Epithelial cell of esophagus (primary cell): ENCODE measurements at regions not wholly inside any gene's neighbourhood (a gene's known extent, or its start where the extent isn't known, plus 50 kb on each side); places are given as distances from the start of the nearest gene placed in this dataset.

Source experiments
- DNase-seq: peaks from one replicate; pipeline ENCODE4 v3.0.0; 2010; ENCODE audit warnings: low read depth
- H3K4me3 ChIP-seq: 2 replicates; pipeline ENCODE4 v1.5.1; 2011; ENCODE audit warnings: mild to moderate bottlenecking, low read length, control low read depth
- CTCF ChIP-seq: IDR thresholded peaks from 2 replicates; pipeline ENCODE4 v1.5.1; 2011; ENCODE audit warnings: low read depth, mild to moderate bottlenecking, low read length, control low read depth, inconsistent platforms; ENCODE audit not compliant: insufficient read depth; ENCODE audit errors: missing control alignments

- no peak overlapping the region for H3K4me3 ChIP-seq
- no peak for TF ChIP-seq CTCF
- DNase-seq, result no peak
These were observed 742.2 kb upstream of the LRRC4C start for GRCh38 chr11:42201603-42202148.

- DNase-seq, result no peak
- no peak for TF ChIP-seq CTCF
- no peak overlapping the region for H3K4me3 ChIP-seq
These were observed 746.1 kb upstream of the LRRC4C start for GRCh38 chr11:42205518-42205917.

DNA sequence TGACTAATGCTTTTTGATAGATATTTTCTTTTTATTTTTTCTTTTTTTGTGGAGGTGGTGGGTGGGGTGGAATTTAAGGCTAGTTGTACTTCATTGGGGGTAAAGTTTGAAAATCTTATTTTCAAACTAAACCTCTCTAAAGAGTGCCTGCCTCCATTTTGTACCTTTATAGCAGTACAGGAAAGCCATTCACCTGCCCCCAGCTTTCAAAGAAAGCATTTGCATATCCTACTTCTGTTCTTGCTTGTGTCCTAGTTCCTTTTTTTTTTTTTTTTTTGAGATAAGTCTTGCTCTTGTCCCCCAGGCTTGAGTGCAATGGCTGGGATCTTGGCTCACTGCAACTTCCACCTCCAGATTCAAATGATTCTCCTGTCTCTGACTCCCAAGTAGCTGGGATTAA lies 766.2 kb upstream of the LRRC4C start:
- H3K4me3 ChIP-seq, result no peak overlapping the region
- no peak for DNase-seq
- TF ChIP-seq CTCF, result no peak

DNA sequence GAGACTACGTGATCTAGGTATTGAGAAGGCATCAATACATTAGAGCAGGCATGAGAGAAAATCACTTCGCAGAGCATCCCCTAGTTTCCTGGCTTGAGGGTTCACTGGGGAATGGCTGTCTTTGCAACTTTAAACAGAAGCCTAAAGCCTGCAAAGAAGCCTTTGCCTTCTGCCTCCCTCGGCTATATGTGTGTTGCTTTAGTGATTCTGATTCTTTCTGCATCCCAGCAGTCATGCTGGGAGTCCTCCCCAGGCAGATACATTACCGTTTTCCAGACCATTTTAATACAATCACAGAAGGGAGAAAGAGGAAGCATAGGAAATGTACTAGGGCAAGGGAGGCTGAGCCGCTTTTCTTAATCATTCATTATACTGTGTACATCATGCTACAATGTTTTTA lies 773.2 kb upstream of the LRRC4C start:
- TF ChIP-seq CTCF, result no peak
- DNase-seq, result no peak
- H3K4me3 ChIP-seq, result no peak overlapping the region

GRCh38 chr11:42234451-42234951 lies 775.0 kb upstream of the LRRC4C start:
- DNase-seq, result no peak
- TF ChIP-seq CTCF, result no peak
- H3K4me3 ChIP-seq, result no peak overlapping the region

DNA sequence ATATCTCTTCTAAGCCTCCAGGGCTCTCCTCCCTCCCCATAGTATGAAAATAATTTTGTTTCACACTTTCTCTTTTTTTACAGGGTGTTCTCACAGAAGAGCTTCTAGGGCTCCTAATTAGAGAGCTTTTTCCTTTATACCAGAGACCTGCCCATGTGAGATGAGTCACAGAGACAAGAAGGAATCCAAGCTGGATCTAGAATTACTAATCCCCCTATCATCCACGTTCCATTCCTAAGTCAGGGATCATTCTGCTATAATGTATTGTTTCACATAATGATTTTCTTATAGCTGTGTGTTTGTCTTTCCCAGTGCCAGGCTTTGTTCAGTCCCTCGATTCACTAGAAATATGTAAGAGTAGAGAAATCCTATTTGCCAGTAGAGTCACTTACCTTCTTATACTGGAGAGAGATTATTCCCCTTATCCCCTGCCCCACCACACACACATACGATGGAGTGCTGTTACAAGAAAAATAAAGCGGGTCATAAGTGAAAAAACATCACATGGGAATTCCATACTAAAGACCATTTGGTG lies 778.3 kb upstream of the LRRC4C start:
- peak; percentile 0 for DNase-seq
- no peak for TF ChIP-seq CTCF
- H3K4me3 ChIP-seq, result no peak overlapping the region

DNA sequence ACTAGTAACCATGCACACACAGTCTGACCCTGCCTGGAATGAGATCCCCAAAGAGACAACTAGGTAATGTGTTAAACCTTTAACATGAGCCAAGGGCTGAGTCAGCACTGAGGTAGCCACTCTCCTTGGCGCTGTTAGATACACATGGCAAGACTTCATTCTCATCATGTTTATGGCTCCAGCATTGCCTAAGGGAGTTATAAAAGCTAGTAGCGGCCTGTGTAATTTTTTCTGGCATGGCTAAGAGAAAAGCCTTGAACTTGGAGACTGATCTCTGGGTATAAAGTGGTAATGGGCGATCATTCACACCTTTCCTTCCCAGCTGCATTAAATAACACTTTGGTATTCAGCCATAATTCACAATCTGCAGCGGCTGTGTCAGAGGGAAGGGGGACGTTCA lies 779.7 kb upstream of the LRRC4C start:
- H3K4me3 ChIP-seq, result no peak overlapping the region
- peak; percentile 0 for DNase-seq
- TF ChIP-seq CTCF, result no peak
